T-helper 1 cell treated with Interleukin-12 subunit alpha and Interleukin-12 subunit beta and Interleukin-4 antibody, amounts not matched to agents 30 ng/mL and 1 ng/mL, for 36 hours (primary cell): ENCODE measurements at regions not wholly inside any gene's neighbourhood (a gene's known extent, or its start where the extent isn't known, plus 50 kb on each side); places are given as distances from the start of the nearest gene placed in this dataset.

Experiments
- intact Hi-C: fragments of 100-400 bp; cut with micrococcal nuclease; formaldehyde crosslinking; loops from one replicate; pipeline ENCODE4 v1.15.1; 2024

GRCh38 chr14:34219661-34220377 is 242.2 kb downstream of the SPTSSA start:
- intact Hi-C loops: loop anchor here (10.0 kb wide), 1 partner anchor 175 kb away; no protein-coding TSS in a partner anchor

- intact Hi-C loops: no loop called here
These were observed 243.2 kb downstream of the SPTSSA start for GRCh38 chr14:34218881-34219280.

- intact Hi-C loops: no loop called here
These were observed 247.1 kb downstream of the SPTSSA start for GRCh38 chr14:34214961-34215360.

- intact Hi-C loops: no loop called here
These were observed 248.7 kb downstream of the SPTSSA start for GRCh38 chr14:34213332-34213731.

GRCh38 chr14:34212172-34212929 is 249.7 kb downstream of the SPTSSA start:
- intact Hi-C loops: no loop called here

- intact Hi-C loops: no loop called here
These were observed 250.3 kb downstream of the SPTSSA start for GRCh38 chr14:34211732-34212131.

GRCh38 chr14:34208532-34208931 is 253.5 kb downstream of the SPTSSA start:
- intact Hi-C loops: no loop called here

GRCh38 chr14:34205799-34206198 is 254.9 kb upstream of the EGLN3 start:
- intact Hi-C loops: no loop called here

- intact Hi-C loops: no loop called here
These were observed 253.9 kb upstream of the EGLN3 start for GRCh38 chr14:34204774-34205173.

- intact Hi-C loops: no loop called here
These were observed 252.4 kb upstream of the EGLN3 start for GRCh38 chr14:34203251-34203722.

- intact Hi-C loops: no loop called here
These were observed 251.2 kb upstream of the EGLN3 start for GRCh38 chr14:34201909-34202637.

GRCh38 chr14:34199585-34199984 is 248.7 kb upstream of the EGLN3 start:
- intact Hi-C loops: no loop called here

GRCh38 chr14:34198096-34198495 is 247.2 kb upstream of the EGLN3 start:
- intact Hi-C loops: no loop called here

GRCh38 chr14:34195964-34196363 is 245.1 kb upstream of the EGLN3 start:
- intact Hi-C loops: no loop called here

GRCh38 chr14:34190717-34191116 is 239.8 kb upstream of the EGLN3 start:
- intact Hi-C loops: no loop called here

- intact Hi-C loops: no loop called here
These were observed 239.0 kb upstream of the EGLN3 start for GRCh38 chr14:34189866-34190265.

GRCh38 chr14:34187519-34188044 is 236.7 kb upstream of the EGLN3 start:
- intact Hi-C loops: no loop called here

- intact Hi-C loops: no loop called here
These were observed 236.2 kb upstream of the EGLN3 start for GRCh38 chr14:34187061-34187460.

GRCh38 chr14:34184126-34184525 is 233.3 kb upstream of the EGLN3 start:
- intact Hi-C loops: no loop called here

GRCh38 chr14:34183478-34183877 is 232.6 kb upstream of the EGLN3 start:
- intact Hi-C loops: no loop called here

GRCh38 chr14:34181338-34181737 is 230.5 kb upstream of the EGLN3 start:
- intact Hi-C loops: no loop called here

GRCh38 chr14:34180869-34181268 is 230.0 kb upstream of the EGLN3 start:
- intact Hi-C loops: no loop called here
